Loucy (cell line): ENCODE measurements at regions not wholly inside any gene's neighbourhood (a gene's known extent, or its start where the extent isn't known, plus 50 kb on each side); places are given as distances from the start of the nearest gene placed in this dataset.

ENCODE experiments used
- EZH2phosphoT487 ChIP-seq: fragments of 200-600 bp; IDR thresholded peaks from 2 replicates; pipeline ENCODE4 v1.6.1; 2018; ENCODE audit warnings: antibody characterized with exemption, mild to moderate bottlenecking, moderate library complexity, borderline replicate concordance
- TF ChIP-seq, protein P1 (sequence below): fragments of 200-600 bp; sonication (generic); conservative IDR thresholded peaks from 2 replicates; pipeline ENCODE4 v1.5.1; 2014; ENCODE audit warnings: mild to moderate bottlenecking, antibody characterized with exemption, low read length

DNA sequence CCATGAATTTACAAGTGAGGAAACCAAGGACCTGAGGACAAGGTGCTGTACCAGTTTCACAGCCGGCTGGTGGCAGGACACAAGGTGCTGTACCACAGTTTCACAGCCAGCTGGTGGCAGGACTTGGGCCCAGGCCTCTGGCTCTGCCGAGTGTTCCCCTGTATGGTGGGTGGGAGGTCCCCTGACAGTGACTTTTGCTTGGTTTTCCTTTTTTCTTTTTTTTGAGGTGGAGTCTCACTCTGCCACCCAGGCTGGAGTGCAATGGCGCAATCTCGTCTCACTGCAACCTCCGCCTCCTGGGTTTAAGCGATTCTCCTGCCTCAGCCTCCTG is 212.4 kb downstream of the LY86 start:
- TF ChIP-seq, protein P1, sequence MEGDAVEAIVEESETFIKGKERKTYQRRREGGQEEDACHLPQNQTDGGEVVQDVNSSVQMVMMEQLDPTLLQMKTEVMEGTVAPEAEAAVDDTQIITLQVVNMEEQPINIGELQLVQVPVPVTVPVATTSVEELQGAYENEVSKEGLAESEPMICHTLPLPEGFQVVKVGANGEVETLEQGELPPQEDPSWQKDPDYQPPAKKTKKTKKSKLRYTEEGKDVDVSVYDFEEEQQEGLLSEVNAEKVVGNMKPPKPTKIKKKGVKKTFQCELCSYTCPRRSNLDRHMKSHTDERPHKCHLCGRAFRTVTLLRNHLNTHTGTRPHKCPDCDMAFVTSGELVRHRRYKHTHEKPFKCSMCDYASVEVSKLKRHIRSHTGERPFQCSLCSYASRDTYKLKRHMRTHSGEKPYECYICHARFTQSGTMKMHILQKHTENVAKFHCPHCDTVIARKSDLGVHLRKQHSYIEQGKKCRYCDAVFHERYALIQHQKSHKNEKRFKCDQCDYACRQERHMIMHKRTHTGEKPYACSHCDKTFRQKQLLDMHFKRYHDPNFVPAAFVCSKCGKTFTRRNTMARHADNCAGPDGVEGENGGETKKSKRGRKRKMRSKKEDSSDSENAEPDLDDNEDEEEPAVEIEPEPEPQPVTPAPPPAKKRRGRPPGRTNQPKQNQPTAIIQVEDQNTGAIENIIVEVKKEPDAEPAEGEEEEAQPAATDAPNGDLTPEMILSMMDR, result no peak
- TF ChIP-seq EZH2phosphoT487, result no peak
